ENCODE measurements at regions not wholly inside any gene's neighbourhood (a gene's known extent, or its start where the extent isn't known, plus 50 kb on each side); places are given as distances from the start of the nearest gene placed in this dataset.

GRCh38 chr4:175282407-175282806, 364.2 kb downstream of the ADAM29 start:
- no peak for TF ChIP-seq CTCF (IDR thresholded peaks at IDR 0.05)
- TF ChIP-seq ZFX (IDR thresholded peaks at IDR 0.05; ENCODE audit: borderline replicate concordance) = no peak

All from 22Rv1 (cell line).